COLO668 (cell line): ENCODE measurements at regions not wholly inside any gene's neighbourhood (a gene's known extent, or its start where the extent isn't known, plus 50 kb on each side); places are given as distances from the start of the nearest gene placed in this dataset.
"Not testable (repeated sequence)": the region's sequence is repeated elsewhere in the genome, so short reads cannot be mapped to it uniquely, and the experiment has no call there.

ENCODE experiments used
- DNase-seq: peaks from one replicate; lab custom pipeline; 2025; ENCODE audit not compliant: unreplicated experiment; lab: John Stamatoyannopoulos, UW

DNA sequence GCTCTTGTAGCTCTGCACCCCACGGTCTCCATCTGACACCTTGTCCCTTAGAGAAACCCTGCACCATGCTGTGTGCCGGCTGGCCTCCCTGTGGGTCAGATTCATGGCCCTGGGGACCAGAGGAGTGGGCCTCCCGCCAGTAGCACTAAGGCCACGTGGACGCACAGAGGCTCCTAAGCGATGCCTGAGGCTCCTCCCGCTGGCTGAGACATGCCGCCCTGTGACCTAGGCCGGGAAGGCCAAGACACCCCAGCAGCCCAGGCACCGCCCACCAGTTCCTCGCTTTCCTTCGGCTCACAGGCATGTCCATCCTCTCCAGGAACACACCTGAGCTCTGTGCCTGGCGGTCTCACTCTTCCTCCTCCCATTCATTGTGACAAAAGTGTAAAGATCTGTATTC lies 311.0 kb downstream of the THBS2 start:
- DNase-seq: no peak

DNA sequence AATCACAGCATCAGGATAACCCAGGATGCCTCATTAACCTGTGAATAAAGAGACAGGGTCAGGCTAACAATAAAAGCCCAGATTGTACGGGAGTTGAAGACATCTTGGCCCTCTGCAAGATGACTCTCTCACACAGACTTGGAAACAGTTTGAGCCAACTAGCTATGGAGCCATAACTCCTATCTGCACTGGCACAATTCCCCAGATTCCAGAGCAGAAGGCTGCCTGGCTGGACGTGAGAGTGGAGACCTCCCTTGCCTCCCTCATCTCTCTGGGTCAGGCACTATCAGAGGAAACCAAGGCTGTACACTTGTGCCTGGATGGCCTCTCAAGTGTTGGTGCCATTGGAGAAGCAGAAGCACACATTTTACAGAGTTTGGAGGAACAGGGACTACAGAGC lies 312.6 kb downstream of the THBS2 start:
- no peak for DNase-seq

DNA sequence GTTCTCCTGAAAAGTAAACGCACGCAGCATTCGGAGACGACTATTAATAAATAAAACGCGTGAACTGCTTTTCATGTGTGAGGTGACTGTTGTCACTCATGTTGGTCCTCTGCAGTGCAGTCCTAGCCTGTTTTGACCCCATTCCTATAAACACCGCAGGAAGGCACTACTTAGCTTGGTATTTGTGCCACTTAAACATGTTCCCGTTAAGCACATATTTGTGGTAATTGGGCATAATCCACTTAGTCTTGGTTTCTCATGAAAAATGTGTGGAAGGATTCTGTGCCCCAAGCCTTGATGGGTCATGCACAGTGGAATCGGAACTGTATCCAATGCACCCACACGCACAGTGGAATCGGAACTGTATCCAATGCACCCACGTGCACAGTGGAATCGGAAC lies 313.9 kb downstream of the THBS2 start:
- DNase-seq: no peak

DNA sequence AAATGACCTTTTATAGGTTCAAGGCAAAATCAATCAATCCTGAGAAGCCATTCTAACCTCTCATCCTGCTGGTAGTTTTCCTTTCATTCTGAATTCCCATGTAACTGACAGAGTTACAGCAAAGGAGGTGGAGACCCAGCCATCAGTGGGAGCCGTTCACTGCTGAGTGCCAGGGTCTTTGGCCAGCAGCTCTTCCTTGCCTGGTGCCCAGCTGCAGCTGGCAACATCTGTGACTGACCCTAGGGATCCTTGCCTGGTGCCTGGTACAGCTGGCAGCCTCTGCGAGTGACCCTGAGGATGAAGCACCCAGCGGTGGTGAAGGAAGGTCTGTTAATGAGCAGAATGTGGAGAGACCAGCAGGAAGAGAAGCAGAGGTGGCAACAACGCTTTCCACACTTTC lies 314.6 kb downstream of the THBS2 start:
- DNase-seq: no peak

DNA sequence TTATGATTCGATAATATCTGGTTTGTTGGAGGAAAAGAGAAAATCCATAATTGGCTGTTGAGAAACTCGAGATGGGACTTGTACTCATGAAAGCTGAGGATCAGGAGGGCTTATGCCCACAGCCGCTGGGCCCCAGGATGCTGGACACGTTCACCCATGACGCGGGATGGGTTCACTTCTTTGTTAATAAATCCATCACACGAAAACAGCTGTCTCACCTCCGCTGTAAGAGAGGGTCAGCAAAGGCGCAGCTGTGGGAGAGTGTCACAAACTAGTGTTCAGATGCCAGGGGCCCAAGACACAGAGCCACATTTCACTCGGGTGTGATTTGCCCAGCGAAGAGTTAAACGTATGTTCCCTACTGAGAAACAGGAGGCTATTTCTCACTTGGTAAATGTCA lies 315.1 kb downstream of the THBS2 start:
- DNase-seq: no peak

- DNase-seq: no peak
Observed at GRCh38 chr6:168937054-168937453, 316.6 kb downstream of the THBS2 start.

- no peak for DNase-seq
Observed at GRCh38 chr6:168935628-168936010, 318.0 kb downstream of the THBS2 start.

DNA sequence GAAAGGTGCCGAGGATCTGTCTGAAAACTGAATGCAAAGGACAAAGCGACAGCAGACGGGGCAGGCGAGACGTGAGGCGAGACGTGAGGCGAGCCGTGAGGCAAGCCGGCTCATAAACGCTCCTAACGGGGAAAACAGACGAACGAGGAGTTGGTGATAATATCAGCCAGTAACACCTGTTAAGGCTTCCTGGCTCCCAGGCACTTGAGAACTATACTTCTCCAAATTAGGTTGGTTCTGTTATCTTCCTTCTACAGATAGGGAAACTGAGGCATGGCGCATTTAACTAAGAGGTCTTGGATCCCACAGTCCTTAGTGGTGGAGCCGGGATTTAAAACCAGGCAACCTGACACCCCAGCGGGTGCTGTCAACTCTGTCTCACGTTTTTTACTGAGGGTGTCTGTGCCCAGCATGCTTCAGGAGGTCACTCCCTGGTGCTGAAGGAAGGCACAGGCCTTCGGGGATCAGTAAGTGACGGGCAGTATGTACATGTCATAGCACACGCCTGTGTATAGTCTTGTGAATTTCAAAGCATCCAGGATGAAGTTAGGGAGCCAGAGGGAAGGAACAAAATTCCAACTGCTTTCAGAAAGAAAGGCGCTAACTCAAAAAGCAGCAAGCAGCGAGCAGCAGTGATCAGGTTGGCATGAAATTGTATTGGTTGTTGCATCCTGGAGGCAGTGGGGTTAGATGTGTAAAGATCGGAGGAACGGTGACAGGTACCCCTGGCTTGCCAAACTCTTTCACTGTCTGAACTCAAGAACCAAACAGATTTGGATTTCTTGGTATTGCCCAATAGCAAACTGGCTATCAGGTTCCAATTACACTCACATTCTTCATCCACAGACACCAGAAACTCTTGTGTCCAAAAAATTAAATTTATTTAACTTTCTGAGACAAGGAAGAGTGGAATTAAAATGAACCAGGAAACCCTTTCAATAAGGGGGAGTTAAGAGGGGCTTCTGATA lies 318.7 kb downstream of the THBS2 start:
- DNase-seq: no peak

DNA sequence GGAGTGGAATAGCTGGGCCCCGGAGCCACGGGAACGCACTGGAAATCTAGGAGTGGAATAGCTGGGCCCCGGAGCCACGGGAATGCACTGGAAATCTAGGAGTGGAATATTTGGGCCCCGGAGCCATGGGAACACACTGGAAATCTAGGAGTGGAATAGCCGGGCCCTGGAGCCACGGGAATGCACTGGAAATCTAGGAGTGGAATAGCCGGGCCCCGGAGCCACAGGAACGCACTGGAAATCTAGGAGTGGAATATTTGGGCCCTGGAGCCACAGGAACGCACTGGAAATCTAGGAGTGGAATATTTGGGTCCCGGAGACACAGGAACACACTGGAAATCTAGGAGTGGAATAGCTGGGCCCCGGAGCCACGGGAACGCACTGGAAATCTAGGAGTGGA lies 321.5 kb downstream of the THBS2 start:
- not testable (repeated sequence) for DNase-seq

- DNase-seq: not testable (repeated sequence)
Observed at GRCh38 chr6:168931072-168931471, 322.6 kb downstream of the THBS2 start.

GRCh38 chr6:168929871-168930450 lies 323.7 kb downstream of the THBS2 start:
- DNase-seq: no peak

DNA sequence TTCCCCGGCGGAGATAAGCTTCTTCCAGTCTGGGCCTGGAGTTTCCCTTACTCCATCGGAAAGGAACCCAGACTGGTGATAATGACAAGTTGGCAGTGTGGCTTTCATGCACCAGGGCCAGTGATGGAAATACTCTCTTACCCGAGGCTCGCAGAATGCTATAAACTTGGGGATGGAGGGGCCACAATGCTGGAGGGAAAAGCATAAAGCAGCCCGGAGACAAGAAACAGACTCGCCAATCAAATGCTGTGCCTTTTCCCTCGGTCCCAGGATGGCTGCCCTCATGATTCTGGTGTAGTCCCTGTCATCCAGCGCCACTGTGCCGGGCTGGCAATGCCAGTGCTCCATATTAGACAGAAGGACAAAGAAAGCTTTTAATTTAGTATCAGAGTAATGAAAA lies 325.6 kb downstream of the THBS2 start:
- no peak for DNase-seq

- no peak for DNase-seq
Observed at GRCh38 chr6:168927026-168927425, 326.6 kb downstream of the THBS2 start.

GRCh38 chr6:168926306-168926705 lies 327.3 kb downstream of the THBS2 start:
- DNase-seq: no peak

- no peak for DNase-seq
Observed at GRCh38 chr6:168925671-168926070, 328.0 kb downstream of the THBS2 start.

DNA sequence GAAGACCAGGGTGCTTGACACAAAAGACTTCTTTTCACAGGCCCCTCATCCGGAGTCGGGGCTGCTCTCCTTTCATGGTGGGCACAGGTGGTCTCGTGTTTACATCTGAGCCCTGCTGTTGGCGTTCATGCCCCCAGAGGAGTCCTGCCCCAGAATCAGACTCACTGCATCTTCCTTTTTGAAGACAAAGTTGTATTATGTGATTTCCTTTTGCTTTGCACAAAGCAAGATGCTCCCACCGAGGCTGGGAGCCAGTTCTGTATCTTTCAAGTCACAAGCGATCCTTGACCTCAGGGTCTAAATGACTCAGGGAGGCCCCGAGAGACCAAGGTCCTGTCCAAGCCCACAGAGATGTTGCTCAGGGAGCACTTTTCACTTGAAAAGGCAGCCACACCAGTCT lies 330.5 kb downstream of the THBS2 start:
- DNase-seq: no peak

DNA sequence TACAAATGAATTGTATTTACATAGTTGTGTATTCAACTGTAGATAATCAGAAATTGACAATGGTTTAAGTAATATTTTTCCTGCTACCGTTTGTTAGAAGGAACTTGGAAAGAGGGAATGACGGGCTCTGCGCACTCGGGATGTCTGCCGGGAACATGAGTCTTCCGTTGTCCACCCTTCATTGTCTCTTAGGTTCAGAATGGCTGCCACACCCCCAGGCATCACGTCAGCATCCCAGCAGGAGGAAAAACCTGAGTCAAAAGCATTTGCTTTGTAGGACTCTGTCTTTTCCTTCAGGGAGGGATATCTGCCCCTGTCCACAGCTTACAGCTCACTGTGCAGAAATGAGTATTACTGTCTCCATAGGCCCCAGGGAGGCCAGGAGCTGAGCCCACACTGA lies 331.2 kb downstream of the THBS2 start:
- DNase-seq: no peak

DNA sequence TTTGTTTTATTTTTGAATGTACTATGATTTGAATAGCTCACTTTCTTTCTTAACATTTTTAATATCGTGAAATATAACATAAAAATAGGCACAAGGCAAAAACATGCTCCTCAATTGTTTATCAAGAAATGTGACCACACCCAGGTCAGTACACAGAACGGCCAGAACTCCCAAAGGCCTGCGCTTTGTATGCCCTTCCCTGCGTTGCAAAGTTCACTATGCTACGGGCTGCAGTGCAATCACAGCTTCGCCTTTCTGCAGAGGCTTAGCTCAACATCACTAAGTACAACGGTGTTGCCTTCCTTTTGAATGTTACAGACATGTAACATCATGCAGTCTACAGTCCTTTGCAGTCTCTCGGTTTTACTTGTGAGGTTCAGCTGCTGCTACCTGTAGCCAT lies 333.4 kb downstream of the THBS2 start:
- no peak for DNase-seq

DNA sequence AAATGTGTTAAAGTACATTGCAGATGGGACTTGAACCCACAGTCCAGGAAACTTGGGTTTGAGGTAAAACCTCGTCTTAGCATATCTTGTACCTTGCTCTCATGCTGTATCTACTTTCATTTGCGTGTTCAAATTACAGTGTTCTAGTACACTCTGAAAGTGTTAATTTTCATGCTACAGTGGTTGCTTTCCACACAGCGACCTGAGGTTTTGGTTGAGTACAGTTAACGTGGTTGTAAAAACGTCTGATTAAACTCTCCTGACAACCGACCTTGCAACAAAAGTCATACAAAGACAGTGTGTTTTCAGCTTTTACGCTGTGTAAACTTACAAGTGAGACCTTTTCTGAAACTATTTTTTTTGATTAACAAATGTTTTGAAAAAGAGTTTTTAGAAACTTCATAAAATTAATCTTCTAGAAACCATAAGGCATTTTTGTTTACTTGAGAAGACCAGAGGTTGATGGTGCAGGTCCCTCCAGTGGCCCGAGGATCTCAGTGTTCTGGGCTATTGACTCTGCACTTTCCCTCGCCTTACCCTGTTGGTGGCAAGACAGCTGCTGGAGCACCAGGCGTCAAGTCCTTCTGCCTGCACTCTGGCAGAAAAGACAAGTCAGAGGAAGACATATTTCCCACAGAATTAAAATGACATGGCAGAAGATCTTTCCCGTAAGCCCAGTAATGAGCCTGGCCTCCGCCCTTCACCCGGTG lies 334.0 kb downstream of the THBS2 start:
- no peak for DNase-seq

DNA sequence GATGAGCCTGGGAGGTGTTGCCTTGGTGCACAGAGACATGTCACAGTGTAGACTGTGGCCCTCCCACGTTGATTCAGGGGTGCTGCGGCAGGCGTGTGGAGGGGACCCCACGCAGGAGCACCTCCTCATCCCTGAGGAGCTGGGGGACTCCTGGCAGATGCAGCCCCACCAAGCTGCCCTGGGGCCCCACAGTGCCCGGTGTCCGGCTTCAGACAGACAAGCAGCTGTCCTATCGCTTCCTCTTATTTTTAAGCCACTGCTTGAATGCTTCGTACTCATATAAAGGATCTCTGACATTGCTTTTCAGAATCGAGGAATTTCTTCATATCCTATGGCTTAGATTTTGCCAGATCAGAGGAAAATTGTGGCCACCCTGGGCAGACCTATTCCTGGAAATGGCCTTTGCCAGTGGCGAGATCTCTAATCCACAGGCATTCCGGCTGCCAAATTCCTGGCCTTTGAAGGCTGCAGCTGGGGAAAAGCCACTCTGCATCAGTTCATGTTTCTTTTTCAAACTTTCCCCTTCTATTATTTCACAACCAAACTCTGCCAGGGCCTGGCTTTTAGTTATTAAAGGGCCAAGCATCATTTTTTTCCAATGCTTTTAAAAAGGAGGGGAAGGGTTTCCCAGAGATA lies 337.0 kb downstream of the THBS2 start:
- no peak for DNase-seq

GRCh38 chr6:168915855-168916254 lies 337.8 kb downstream of the THBS2 start:
- DNase-seq: peak; percentile 11
